ENCODE measurements at regions not wholly inside any gene's neighbourhood (a gene's known extent, or its start where the extent isn't known, plus 50 kb on each side); places are given as distances from the start of the nearest gene placed in this dataset.

DNA sequence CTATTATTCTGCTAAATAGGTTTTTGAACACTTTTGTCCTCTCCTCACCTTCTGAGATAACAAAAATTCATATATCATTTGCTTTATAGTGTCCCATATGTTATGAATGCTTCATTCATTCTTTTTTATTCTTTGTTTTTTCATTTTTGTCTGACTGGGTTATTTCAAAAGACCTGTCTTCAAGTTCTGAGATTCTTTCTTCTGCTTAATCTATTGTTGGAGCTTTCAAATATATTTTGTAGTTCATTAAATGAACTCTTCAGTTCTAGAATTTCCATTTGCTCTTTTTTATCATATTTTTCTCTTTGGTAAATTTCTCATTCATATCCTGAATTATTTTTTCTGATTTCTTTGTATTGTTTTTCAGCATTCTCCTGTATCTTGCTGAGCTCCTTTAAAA lies 53.1 kb upstream of the SCIN start:
- TF ChIP-seq, protein P1, sequence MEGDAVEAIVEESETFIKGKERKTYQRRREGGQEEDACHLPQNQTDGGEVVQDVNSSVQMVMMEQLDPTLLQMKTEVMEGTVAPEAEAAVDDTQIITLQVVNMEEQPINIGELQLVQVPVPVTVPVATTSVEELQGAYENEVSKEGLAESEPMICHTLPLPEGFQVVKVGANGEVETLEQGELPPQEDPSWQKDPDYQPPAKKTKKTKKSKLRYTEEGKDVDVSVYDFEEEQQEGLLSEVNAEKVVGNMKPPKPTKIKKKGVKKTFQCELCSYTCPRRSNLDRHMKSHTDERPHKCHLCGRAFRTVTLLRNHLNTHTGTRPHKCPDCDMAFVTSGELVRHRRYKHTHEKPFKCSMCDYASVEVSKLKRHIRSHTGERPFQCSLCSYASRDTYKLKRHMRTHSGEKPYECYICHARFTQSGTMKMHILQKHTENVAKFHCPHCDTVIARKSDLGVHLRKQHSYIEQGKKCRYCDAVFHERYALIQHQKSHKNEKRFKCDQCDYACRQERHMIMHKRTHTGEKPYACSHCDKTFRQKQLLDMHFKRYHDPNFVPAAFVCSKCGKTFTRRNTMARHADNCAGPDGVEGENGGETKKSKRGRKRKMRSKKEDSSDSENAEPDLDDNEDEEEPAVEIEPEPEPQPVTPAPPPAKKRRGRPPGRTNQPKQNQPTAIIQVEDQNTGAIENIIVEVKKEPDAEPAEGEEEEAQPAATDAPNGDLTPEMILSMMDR (conservative IDR thresholded peaks at IDR 0.05; ENCODE audit: low read depth, low read length) = no peak
- no peak for DNase-seq (ENCODE audit: low read depth)
- H3K4me3 ChIP-seq (ENCODE audit: low read length) = no peak overlapping the region

DNA sequence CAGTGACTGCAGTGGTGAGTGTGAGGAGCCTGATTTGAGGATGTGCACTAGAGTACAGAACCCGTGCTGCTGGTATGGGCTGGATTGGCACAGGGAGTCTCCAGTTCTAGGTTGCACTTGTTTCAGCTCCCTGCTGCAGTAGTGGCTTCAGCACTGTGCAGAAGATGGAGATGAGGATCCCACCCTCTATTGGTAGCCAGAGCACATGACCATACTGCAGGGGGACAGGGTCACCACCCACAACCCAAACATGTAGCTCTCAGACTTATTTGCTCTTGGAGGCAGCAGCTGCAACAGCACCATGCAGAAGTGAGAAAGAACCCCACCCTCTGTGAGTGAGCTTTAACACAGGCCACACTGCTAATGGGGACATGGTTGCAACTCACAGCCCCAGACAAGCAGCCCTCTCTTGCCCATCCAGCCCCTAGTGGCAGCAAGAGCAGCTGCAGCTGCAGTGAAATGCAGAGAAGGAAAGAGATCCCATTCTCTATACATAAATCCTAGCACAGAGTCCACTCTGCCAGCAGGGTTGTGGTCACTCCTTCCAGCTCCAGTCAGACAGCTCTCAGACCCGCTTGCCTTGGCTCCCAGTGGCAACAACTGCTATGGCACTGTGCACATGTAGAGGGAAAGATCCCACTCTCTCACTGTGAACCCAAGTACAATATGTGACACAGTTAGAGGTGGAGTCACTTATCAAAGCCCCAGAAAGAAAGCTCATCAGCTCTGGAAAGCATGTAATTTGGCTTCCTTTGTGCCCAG lies 51.4 kb upstream of the SCIN start:
- DNase-seq (ENCODE audit: low read depth) = no peak
- TF ChIP-seq, protein P1 (conservative IDR thresholded peaks at IDR 0.05; ENCODE audit: low read depth, low read length) = peak; percentile 72
- no peak overlapping the region for H3K4me3 ChIP-seq (ENCODE audit: low read length)

DNA sequence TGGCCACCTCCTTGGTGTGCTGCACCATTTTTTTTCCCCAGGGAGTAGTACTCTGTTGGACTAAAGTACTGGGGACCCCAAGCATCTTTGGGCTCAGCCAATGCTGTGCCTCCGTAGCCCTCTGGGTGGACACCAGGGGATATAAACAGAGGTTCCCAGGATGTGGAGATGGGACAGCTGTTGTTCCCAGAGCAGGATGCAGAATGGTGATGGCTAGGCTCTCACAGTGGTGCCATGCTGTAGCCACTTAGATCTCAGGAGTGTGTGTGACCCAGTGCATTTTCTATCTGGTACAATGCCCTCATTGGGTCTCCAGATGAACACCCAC lies 50.9 kb upstream of the SCIN start:
- no peak for DNase-seq (ENCODE audit: low read depth)
- no peak overlapping the region for H3K4me3 ChIP-seq (ENCODE audit: low read length)
- TF ChIP-seq, protein P1 (conservative IDR thresholded peaks at IDR 0.05; ENCODE audit: low read depth, low read length) = no peak
